H1 (cell line): ENCODE measurements at regions not wholly inside any gene's neighbourhood (a gene's known extent, or its start where the extent isn't known, plus 50 kb on each side); places are given as distances from the start of the nearest gene placed in this dataset.

Experiments
- CTCF ChIA-PET: fragments of 300-600 bp; sonication (Branson Sonifier 250); formaldehyde crosslinking; loops from one replicate; lab custom pipeline; 2021; ENCODE audit not compliant: partially characterized antibody; lab: Charles Lee
- POLR2A ChIA-PET: fragments of 300-600 bp; sonication (Branson Sonifier 250); formaldehyde crosslinking; loops from one replicate; lab custom pipeline; 2021; ENCODE audit warnings: inconsistent platforms; ENCODE audit not compliant: partially characterized antibody; lab: Charles Lee
- DNase-seq, 2 experiments: peaks; one replicate each; pipeline versions ENCODE4 v3.0.0 to v3.0.0-alpha.2; 2010 to 2022; ENCODE audit warnings: low spot score in 2 of 2, low read depth in 1 of 2, mixed read lengths in 1 of 2
- FAIRE-seq: peaks from 2 replicates; lab custom pipeline; 2011; peaks lifted over from hg19 to GRCh38; lab: Jason Lieb, UNC
- H2AFZ ChIP-seq: 2 replicates; pipeline ENCODE4 v1.8.1; 2012; ENCODE audit warnings: low read length, inconsistent platforms
- H2AK5ac ChIP-seq: 2 replicates; pipeline ENCODE4 v1.6.1; 2013; ENCODE audit warnings: low read depth, low read length
- H2BK120ac ChIP-seq: replicated peaks from 2 replicates; pipeline ENCODE3; 2013; ENCODE audit warnings: low read depth, low read length, inconsistent platforms
- H2BK12ac ChIP-seq: 2 replicates; pipeline ENCODE4 v1.6.1; 2013; ENCODE audit warnings: low read depth, low read length
- H2BK15ac ChIP-seq: 2 replicates; pipeline ENCODE4 v1.6.1; 2013; ENCODE audit warnings: low read length
- H2BK20ac ChIP-seq: 2 replicates; pipeline ENCODE4 v1.6.1; 2013; ENCODE audit warnings: low read length
- H2BK5ac ChIP-seq: 2 replicates; pipeline ENCODE4 v1.6.1; 2013; ENCODE audit warnings: low read depth, low read length
- H3K14ac ChIP-seq: 2 replicates; pipeline ENCODE4 v1.6.1; 2013; ENCODE audit warnings: inconsistent platforms; ENCODE audit not compliant: insufficient read length
- H3K18ac ChIP-seq: 2 replicates; pipeline ENCODE4 v1.6.1; 2013; ENCODE audit warnings: low read length; ENCODE audit errors: extremely low read depth
- H3K23ac ChIP-seq: 2 replicates; pipeline ENCODE4 v1.6.1; 2013; ENCODE audit warnings: inconsistent platforms; ENCODE audit not compliant: insufficient read length
- H3K23me2 ChIP-seq: 2 replicates; pipeline ENCODE4 v1.6.1; 2013; ENCODE audit warnings: low read depth, low read length
- H3K27ac ChIP-seq: 2 replicates; pipeline ENCODE4 v1.6.1; 2011; ENCODE audit warnings: low read depth, low read length, inconsistent platforms
- H3K27me3 ChIP-seq, 4 experiments: replicated peaks in 1 of 4; 1 replicate in 1 of 4; 2 replicates in 3 of 4; pipeline versions ENCODE4 v1.6.1 to v1.8.1; 2011 to 2013; ENCODE audit warnings: low read length in 3 of 4, mild to moderate bottlenecking in 3 of 4, inconsistent platforms in 2 of 4, mixed read lengths in 2 of 4, moderate library complexity in 1 of 4; ENCODE audit not compliant: control insufficient read depth in 3 of 4, insufficient read depth in 3 of 4; ENCODE audit errors: extremely low read depth in 1 of 4
- H3K36me3 ChIP-seq, 4 experiments: 2 replicates each; pipeline versions ENCODE4 v1.6.1 to v1.8.1; 2011 to 2013; ENCODE audit warnings: mild to moderate bottlenecking in 4 of 4, low read length in 3 of 4, moderate library complexity in 2 of 4, control low read depth in 1 of 4, inconsistent platforms in 1 of 4; ENCODE audit not compliant: insufficient read depth in 4 of 4, control insufficient read depth in 2 of 4
- H3K4ac ChIP-seq: replicated peaks from 2 replicates; pipeline ENCODE3; 2013; ENCODE audit warnings: low read length, low read depth, mixed read lengths, inconsistent platforms; ENCODE audit not compliant: insufficient read length
- H3K4me1 ChIP-seq, 4 experiments: replicated peaks in 1 of 4; 1 replicate in 1 of 4; 2 replicates in 3 of 4; pipeline versions ENCODE4 v1.6.1 to v1.8.1; 2011 to 2013; ENCODE audit warnings: low read length in 3 of 4, inconsistent platforms in 2 of 4, mixed read lengths in 1 of 4; ENCODE audit not compliant: insufficient read depth in 4 of 4, control insufficient read depth in 3 of 4
- H3K4me2 ChIP-seq, 2 experiments: 2 replicates each; pipeline versions ENCODE4 v1.6.1 to v1.8.1; 2011 to 2013; ENCODE audit warnings: low read depth in 2 of 2, low read length in 2 of 2, control low read depth in 1 of 2, inconsistent platforms in 1 of 2, mild to moderate bottlenecking in 1 of 2; ENCODE audit not compliant: insufficient read depth in 1 of 2
- H3K4me3 ChIP-seq, 4 experiments: fragments of 200-600, 300-600 bp in 1 of 4; sonication (generic), shearing (Covaris generic), sonication (Bioruptor Twin) in 1 of 4; 2 replicates each; pipeline versions ENCODE4 v1.5.1 to v1.8.1; 2011 to 2016; ENCODE audit warnings: low read length in 4 of 4, low read depth in 3 of 4, control low read depth in 2 of 4, inconsistent platforms in 2 of 4, mild to moderate bottlenecking in 2 of 4, mixed read lengths in 1 of 4, moderate library complexity in 1 of 4; ENCODE audit not compliant: insufficient read depth in 2 of 4; ENCODE audit errors: extremely low read depth in 1 of 4
- H3K56ac ChIP-seq: replicated peaks from 2 replicates; pipeline ENCODE3; 2013; ENCODE audit warnings: low read depth, mild to moderate bottlenecking, mixed read lengths, low read length, inconsistent platforms; ENCODE audit not compliant: insufficient read length
- H3K79me1 ChIP-seq: 2 replicates; pipeline ENCODE4 v1.6.1; 2013; ENCODE audit warnings: low read depth, low read length, control low read depth
- H3K79me2 ChIP-seq, 2 experiments: 2 replicates each; pipeline versions ENCODE4 v1.6.1 to v1.8.1; 2012 to 2013; ENCODE audit warnings: low read length in 2 of 2, mild to moderate bottlenecking in 2 of 2, inconsistent platforms in 1 of 2; ENCODE audit not compliant: insufficient read depth in 2 of 2, control insufficient read depth in 1 of 2
- H3K9ac ChIP-seq, 4 experiments: replicated peaks in 1 of 4; 1 replicate in 1 of 4; 2 replicates in 3 of 4; pipeline versions ENCODE4 v1.6.1 to v1.8.1; 2011 to 2013; ENCODE audit warnings: low read depth in 3 of 4, low read length in 3 of 4, control low read depth in 2 of 4, mild to moderate bottlenecking in 2 of 4, moderate library complexity in 2 of 4, inconsistent platforms in 1 of 4; ENCODE audit errors: extremely low read depth in 1 of 4
- H3K9me3 ChIP-seq, 2 experiments: 2 replicates each; pipeline versions ENCODE4 v1.6.1 to v1.8.1; 2012 to 2013; ENCODE audit warnings: mild to moderate bottlenecking in 2 of 2, moderate library complexity in 2 of 2, control low read depth in 1 of 2, inconsistent platforms in 1 of 2, low read depth in 1 of 2, low read length in 1 of 2, mixed read lengths in 1 of 2; ENCODE audit not compliant: insufficient read depth in 2 of 2
- H4K20me1 ChIP-seq, 2 experiments: replicated peaks in 1 of 2; 2 replicates each; pipeline versions ENCODE3 to v1.8.1; 2011 to 2013; ENCODE audit warnings: inconsistent platforms in 2 of 2, low read length in 2 of 2, mild to moderate bottlenecking in 1 of 2; ENCODE audit not compliant: insufficient read depth in 2 of 2, control insufficient read depth in 1 of 2
- H4K5ac ChIP-seq: 2 replicates; pipeline ENCODE4 v1.6.1; 2013; ENCODE audit warnings: low read length, low read depth, mixed read lengths, inconsistent platforms; ENCODE audit not compliant: insufficient read length
- H4K8ac ChIP-seq: 2 replicates; pipeline ENCODE4 v1.8.0; 2013; ENCODE audit warnings: mild to moderate bottlenecking, moderate library complexity, low read length, inconsistent platforms; ENCODE audit not compliant: insufficient read depth; ENCODE audit errors: extremely low read depth
- H4K91ac ChIP-seq: replicated peaks from 2 replicates; pipeline ENCODE3; 2013; ENCODE audit warnings: low read length, mixed read lengths, inconsistent platforms; ENCODE audit not compliant: insufficient read length
- TF ChIP-seq, protein P1 (sequence below): fragments of 300-600 bp; sonication (generic); IDR thresholded peaks from 2 replicates; pipeline ENCODE4 v1.7.1; 2012; ENCODE audit warnings: low read length, moderate library complexity, mild to moderate bottlenecking, inconsistent platforms; ENCODE audit not compliant: insufficient replicate concordance

DNA sequence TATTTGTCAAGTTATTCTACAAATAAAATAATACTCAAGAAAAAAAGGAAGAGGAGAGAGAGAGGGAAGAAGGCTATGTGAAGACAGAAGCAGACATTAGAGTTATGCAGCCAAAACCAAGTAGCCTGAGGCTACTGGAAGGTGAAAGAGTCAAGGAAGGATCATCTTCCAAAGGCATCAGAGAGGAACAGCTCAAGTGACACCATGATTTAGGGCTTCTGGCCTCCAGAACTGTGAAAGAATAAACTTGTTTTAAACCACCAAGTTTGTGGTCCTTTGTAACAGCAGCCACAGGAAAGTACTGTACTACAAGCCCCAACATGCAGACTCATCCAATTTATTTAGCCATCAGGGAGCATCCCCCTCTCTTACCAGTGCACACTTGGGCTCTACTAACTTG lies 788.5 kb upstream of the LRRTM1 start:
- POLR2A ChIA-PET: no interaction called here
- H3K4ac ChIP-seq: no peak overlapping the region
- H2BK5ac ChIP-seq: no peak overlapping the region
- DNase-seq (no peak), FAIRE-seq (no peak)
- no peak overlapping the region for H3K56ac ChIP-seq
- H4K91ac ChIP-seq: no peak overlapping the region
- 0 out of 7 replicates have a peak, but pooled peaks cover 0 to 2% (median 0%) of the 10 kb centered on the region in 4 experiments for H3K4me1 ChIP-seq
- H3K23me2 ChIP-seq: peaks cover 2% of the 10 kb centered on the region; the same call in 1 of the 2 replicates
- H3K79me2 ChIP-seq: no peaks in the 10 kb centered on the region
- no peak overlapping the region for H3K14ac ChIP-seq
- H3K79me1 ChIP-seq: no peaks in the 10 kb centered on the region
- no peaks in the 10 kb centered on the region for H3K9me3 ChIP-seq
- CTCF ChIA-PET: interaction anchor here (1.0 to 1.6 kb wide), 2 partner anchors 15 to 767 kb away, joined by 3 to 4 read pairs; no protein-coding TSS in a partner anchor
- H3K9ac ChIP-seq: no peak overlapping the region
- H3K4me2 ChIP-seq: no peak overlapping the region
- H3K27me3 ChIP-seq: no peaks in the 10 kb centered on the region
- no peak overlapping the region for H2BK20ac ChIP-seq
- H3K4me3 ChIP-seq: no peak overlapping the region
- H2BK15ac ChIP-seq: no peak overlapping the region
- no peak overlapping the region for H2AK5ac ChIP-seq
- no peak overlapping the region for H4K8ac ChIP-seq
- H3K27ac ChIP-seq: no peak overlapping the region
- no peak overlapping the region for H4K5ac ChIP-seq
- H4K20me1 ChIP-seq: no peaks in the 10 kb centered on the region
- no peak overlapping the region for H3K23ac ChIP-seq
- H2AFZ ChIP-seq: no peak overlapping the region
- H2BK120ac ChIP-seq: no peak overlapping the region
- H2BK12ac ChIP-seq: no peak overlapping the region
- no peak overlapping the region for H3K18ac ChIP-seq
- no peaks in the 10 kb centered on the region for H3K36me3 ChIP-seq
- TF ChIP-seq, protein P1, sequence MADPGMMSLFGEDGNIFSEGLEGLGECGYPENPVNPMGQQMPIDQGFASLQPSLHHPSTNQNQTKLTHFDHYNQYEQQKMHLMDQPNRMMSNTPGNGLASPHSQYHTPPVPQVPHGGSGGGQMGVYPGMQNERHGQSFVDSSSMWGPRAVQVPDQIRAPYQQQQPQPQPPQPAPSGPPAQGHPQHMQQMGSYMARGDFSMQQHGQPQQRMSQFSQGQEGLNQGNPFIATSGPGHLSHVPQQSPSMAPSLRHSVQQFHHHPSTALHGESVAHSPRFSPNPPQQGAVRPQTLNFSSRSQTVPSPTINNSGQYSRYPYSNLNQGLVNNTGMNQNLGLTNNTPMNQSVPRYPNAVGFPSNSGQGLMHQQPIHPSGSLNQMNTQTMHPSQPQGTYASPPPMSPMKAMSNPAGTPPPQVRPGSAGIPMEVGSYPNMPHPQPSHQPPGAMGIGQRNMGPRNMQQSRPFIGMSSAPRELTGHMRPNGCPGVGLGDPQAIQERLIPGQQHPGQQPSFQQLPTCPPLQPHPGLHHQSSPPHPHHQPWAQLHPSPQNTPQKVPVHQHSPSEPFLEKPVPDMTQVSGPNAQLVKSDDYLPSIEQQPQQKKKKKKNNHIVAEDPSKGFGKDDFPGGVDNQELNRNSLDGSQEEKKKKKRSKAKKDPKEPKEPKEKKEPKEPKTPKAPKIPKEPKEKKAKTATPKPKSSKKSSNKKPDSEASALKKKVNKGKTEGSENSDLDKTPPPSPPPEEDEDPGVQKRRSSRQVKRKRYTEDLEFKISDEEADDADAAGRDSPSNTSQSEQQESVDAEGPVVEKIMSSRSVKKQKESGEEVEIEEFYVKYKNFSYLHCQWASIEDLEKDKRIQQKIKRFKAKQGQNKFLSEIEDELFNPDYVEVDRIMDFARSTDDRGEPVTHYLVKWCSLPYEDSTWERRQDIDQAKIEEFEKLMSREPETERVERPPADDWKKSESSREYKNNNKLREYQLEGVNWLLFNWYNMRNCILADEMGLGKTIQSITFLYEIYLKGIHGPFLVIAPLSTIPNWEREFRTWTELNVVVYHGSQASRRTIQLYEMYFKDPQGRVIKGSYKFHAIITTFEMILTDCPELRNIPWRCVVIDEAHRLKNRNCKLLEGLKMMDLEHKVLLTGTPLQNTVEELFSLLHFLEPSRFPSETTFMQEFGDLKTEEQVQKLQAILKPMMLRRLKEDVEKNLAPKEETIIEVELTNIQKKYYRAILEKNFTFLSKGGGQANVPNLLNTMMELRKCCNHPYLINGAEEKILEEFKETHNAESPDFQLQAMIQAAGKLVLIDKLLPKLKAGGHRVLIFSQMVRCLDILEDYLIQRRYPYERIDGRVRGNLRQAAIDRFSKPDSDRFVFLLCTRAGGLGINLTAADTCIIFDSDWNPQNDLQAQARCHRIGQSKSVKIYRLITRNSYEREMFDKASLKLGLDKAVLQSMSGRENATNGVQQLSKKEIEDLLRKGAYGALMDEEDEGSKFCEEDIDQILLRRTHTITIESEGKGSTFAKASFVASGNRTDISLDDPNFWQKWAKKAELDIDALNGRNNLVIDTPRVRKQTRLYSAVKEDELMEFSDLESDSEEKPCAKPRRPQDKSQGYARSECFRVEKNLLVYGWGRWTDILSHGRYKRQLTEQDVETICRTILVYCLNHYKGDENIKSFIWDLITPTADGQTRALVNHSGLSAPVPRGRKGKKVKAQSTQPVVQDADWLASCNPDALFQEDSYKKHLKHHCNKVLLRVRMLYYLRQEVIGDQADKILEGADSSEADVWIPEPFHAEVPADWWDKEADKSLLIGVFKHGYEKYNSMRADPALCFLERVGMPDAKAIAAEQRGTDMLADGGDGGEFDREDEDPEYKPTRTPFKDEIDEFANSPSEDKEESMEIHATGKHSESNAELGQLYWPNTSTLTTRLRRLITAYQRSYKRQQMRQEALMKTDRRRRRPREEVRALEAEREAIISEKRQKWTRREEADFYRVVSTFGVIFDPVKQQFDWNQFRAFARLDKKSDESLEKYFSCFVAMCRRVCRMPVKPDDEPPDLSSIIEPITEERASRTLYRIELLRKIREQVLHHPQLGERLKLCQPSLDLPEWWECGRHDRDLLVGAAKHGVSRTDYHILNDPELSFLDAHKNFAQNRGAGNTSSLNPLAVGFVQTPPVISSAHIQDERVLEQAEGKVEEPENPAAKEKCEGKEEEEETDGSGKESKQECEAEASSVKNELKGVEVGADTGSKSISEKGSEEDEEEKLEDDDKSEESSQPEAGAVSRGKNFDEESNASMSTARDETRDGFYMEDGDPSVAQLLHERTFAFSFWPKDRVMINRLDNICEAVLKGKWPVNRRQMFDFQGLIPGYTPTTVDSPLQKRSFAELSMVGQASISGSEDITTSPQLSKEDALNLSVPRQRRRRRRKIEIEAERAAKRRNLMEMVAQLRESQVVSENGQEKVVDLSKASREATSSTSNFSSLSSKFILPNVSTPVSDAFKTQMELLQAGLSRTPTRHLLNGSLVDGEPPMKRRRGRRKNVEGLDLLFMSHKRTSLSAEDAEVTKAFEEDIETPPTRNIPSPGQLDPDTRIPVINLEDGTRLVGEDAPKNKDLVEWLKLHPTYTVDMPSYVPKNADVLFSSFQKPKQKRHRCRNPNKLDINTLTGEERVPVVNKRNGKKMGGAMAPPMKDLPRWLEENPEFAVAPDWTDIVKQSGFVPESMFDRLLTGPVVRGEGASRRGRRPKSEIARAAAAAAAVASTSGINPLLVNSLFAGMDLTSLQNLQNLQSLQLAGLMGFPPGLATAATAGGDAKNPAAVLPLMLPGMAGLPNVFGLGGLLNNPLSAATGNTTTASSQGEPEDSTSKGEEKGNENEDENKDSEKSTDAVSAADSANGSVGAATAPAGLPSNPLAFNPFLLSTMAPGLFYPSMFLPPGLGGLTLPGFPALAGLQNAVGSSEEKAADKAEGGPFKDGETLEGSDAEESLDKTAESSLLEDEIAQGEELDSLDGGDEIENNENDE: no peak
